MCF 10A (cell line): ENCODE measurements at regions not wholly inside any gene's neighbourhood (a gene's known extent, or its start where the extent isn't known, plus 50 kb on each side); places are given as distances from the start of the nearest gene placed in this dataset.

ENCODE experiments used
- BruUV-seq: library from RNA; stranded (reverse); fragments of 400-500 nt; replicated peaks from 2 replicates; lab custom pipeline; 2021; lab: Mats Ljungman, UMichigan
- CTCF ChIA-PET: fragments of 300-600 bp; sonication (Branson Sonifier 250); formaldehyde crosslinking; extraction: SDS; loops from one replicate; lab custom pipeline; 2021; ENCODE audit warnings: antibody characterized with exemption, inconsistent platforms; lab: Yijun Ruan, JAX
- POLR2A ChIA-PET: fragments of 300-600, 350-650 bp; sonication (Branson Sonifier 250); formaldehyde crosslinking; extraction: SDS; loops from one replicate; lab custom pipeline; 2020; ENCODE audit warnings: antibody characterized with exemption, inconsistent platforms; lab: Yijun Ruan, JAX
- DNase-seq: peaks from one replicate; pipeline ENCODE4 v3.0.0-alpha.2; 2018; ENCODE audit not compliant: unreplicated experiment
- H3K27ac Mint-ChIP-seq: one replicate; pipeline ENCODE4 v1.8.0; 2022; ENCODE audit warnings: mild to moderate bottlenecking, low read depth, mixed read lengths; ENCODE audit not compliant: unreplicated experiment
- H3K27me3 Mint-ChIP-seq: one replicate; pipeline ENCODE4 v1.8.0; 2022; ENCODE audit warnings: mixed read lengths; ENCODE audit not compliant: insufficient read depth, unreplicated experiment
- H3K36me3 Mint-ChIP-seq: one replicate; pipeline ENCODE4 v1.8.0; 2022; ENCODE audit warnings: mild to moderate bottlenecking, moderate library complexity, mixed read lengths; ENCODE audit not compliant: insufficient read depth, unreplicated experiment
- H3K4me1 Mint-ChIP-seq: one replicate; pipeline ENCODE4 v1.8.0; 2022; ENCODE audit warnings: mixed read lengths; ENCODE audit not compliant: insufficient read depth, unreplicated experiment
- H3K4me3 Mint-ChIP-seq: one replicate; pipeline ENCODE4 v1.8.0; 2022; ENCODE audit warnings: mild to moderate bottlenecking, moderate library complexity, mixed read lengths; ENCODE audit not compliant: unreplicated experiment
- H3K9me3 Mint-ChIP-seq: one replicate; pipeline ENCODE4 v1.8.0; 2022; ENCODE audit warnings: mixed read lengths; ENCODE audit not compliant: unreplicated experiment
- intact Hi-C: fragments of 100-400 bp; cut with micrococcal nuclease; formaldehyde crosslinking; loops from 2 replicates; pipeline ENCODE4 v1.14.1; 2022
- TF ChIP-seq, protein P1 (sequence below): fragments of 200-600 bp; IDR thresholded peaks from one replicate; pipeline ENCODE4 v1.8.0; 2022; ENCODE audit warnings: antibody characterized with exemption, mild to moderate bottlenecking; ENCODE audit not compliant: unreplicated experiment

DNA sequence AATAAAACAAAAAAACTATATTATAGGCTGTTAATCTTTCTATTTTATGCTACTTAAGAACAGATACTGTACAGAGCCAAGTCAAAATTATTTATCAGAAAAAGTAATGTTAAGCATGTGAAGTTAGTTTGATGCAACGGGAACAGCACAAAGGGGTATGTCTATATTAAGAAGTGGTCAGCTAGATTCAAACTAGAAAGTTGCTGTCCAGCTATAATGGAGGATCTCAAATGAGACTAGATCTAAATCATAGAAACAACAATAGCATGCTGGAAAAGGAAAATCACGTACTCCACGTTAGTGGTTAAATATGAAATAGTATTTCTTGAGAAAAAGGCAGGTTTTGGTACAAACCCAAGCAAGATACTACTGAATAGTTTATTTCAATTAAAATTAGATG lies 1124.0 kb downstream of the GRIK2 start:
- ChIA-PET CTCF (no interaction called here), POLR2A (no interaction called here)
- no peak for DNase-seq
- H3K36me3 Mint-ChIP-seq = no peaks in the 10 kb centered on the region
- H3K4me3 Mint-ChIP-seq = no peak overlapping the region
- TF ChIP-seq, protein P1, sequence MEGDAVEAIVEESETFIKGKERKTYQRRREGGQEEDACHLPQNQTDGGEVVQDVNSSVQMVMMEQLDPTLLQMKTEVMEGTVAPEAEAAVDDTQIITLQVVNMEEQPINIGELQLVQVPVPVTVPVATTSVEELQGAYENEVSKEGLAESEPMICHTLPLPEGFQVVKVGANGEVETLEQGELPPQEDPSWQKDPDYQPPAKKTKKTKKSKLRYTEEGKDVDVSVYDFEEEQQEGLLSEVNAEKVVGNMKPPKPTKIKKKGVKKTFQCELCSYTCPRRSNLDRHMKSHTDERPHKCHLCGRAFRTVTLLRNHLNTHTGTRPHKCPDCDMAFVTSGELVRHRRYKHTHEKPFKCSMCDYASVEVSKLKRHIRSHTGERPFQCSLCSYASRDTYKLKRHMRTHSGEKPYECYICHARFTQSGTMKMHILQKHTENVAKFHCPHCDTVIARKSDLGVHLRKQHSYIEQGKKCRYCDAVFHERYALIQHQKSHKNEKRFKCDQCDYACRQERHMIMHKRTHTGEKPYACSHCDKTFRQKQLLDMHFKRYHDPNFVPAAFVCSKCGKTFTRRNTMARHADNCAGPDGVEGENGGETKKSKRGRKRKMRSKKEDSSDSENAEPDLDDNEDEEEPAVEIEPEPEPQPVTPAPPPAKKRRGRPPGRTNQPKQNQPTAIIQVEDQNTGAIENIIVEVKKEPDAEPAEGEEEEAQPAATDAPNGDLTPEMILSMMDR = no peak
- H3K9me3 Mint-ChIP-seq = no peaks in the 10 kb centered on the region
- H3K27ac Mint-ChIP-seq = no peak overlapping the region
- BruUV-seq = no TSS peak
- intact Hi-C loops = no loop called here
- H3K4me1 Mint-ChIP-seq = no peaks in the 10 kb centered on the region
- H3K27me3 Mint-ChIP-seq = no peaks in the 10 kb centered on the region

DNA sequence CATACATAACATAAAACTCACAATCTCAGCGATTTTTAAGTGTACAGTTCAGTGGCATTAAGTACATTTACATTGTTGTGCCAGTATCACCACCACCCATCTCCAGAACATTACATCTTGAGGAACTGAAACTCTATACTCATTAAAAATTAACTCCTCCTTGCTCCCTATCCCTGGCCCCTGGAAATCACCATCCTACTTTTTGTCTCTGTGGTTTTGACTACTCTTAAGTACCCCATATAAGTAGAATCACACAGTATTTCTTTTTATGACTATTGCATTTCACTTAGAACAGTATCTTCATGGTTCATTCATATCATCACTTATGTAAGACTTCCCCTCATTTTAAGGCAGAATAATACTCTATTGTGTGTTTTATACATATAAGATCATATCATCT lies 1108.1 kb downstream of the GRIK2 start:
- ChIA-PET POLR2A (no interaction called here), CTCF (no interaction called here)
- H3K4me3 Mint-ChIP-seq = no peak overlapping the region
- TF ChIP-seq, protein P1 = no peak
- no peak for DNase-seq
- H3K4me1 Mint-ChIP-seq = no peaks in the 10 kb centered on the region
- no peaks in the 10 kb centered on the region for H3K27me3 Mint-ChIP-seq
- H3K36me3 Mint-ChIP-seq = no peaks in the 10 kb centered on the region
- H3K9me3 Mint-ChIP-seq = no peaks in the 10 kb centered on the region
- H3K27ac Mint-ChIP-seq = no peak overlapping the region
- BruUV-seq = no TSS peak
- intact Hi-C loops = no loop called here

DNA sequence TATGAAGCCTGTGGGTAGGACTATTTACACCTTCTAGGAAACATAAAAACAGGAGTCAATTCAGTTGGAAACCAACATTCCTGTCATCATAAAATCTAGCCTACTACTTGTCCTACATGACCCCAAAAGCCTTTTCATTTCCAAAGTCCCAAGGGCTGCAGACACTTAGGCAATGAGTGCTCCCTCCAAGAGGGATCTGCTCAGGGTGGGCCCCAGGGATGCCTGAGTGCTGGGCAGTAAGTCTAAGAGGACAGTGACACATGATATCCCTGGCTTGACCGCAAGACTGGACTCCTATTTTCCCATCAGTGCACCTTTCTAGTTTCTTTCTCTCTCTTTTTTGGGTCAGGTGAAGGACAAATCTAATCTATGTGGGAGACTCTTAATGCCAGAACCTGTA lies 1101.3 kb downstream of the GRIK2 start:
- CTCF ChIA-PET = no interaction called here
- BruUV-seq = no TSS peak
- POLR2A ChIA-PET = no interaction called here
- intact Hi-C loops = no loop called here
- Mint-ChIP-seq H3K27ac (no peak overlapping the region), H3K9me3 (no peaks in the 10 kb centered on the region), H3K27me3 (no peaks in the 10 kb centered on the region), H3K4me3 (no peak overlapping the region), H3K4me1 (peaks cover 1% of the 10 kb centered on the region), H3K36me3 (no peaks in the 10 kb centered on the region)
- DNase-seq = no peak
- TF ChIP-seq, protein P1 = no peak

DNA sequence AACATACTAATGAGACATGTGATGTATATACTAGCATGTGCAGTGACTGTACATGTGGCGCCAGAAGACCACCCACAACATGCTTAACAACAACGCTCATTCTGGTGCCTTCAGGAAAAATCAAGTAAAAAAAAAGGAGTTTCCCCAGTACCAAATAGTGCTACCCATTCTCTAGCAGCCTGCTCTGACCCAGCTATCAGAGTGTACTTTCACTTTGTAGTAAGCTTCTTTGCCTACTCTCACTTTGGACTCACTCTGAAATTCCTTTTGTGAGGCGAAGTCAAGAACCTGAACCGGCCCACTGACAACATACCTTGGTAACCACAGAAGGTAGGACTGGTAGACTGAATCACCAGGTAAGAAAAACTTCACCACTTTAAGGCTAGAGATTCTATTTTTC lies 1100.0 kb downstream of the GRIK2 start:
- peaks cover 15% of the 10 kb centered on the region for H3K4me1 Mint-ChIP-seq
- ChIA-PET POLR2A (no interaction called here), CTCF (no interaction called here)
- intact Hi-C loops = no loop called here
- DNase-seq = no peak
- no peak overlapping the region for H3K27ac Mint-ChIP-seq
- no peaks in the 10 kb centered on the region for H3K36me3 Mint-ChIP-seq
- TF ChIP-seq, protein P1 = no peak
- H3K9me3 Mint-ChIP-seq = no peaks in the 10 kb centered on the region
- H3K27me3 Mint-ChIP-seq = no peaks in the 10 kb centered on the region
- H3K4me3 Mint-ChIP-seq = no peak overlapping the region
- no TSS peak for BruUV-seq
